ENCODE measurements at regions not wholly inside any gene's neighbourhood (a gene's known extent, or its start where the extent isn't known, plus 50 kb on each side); places are given as distances from the start of the nearest gene placed in this dataset.
A peak's percentile ranks its signal among the peaks of the same experiment; 100 is the strongest.

DNA sequence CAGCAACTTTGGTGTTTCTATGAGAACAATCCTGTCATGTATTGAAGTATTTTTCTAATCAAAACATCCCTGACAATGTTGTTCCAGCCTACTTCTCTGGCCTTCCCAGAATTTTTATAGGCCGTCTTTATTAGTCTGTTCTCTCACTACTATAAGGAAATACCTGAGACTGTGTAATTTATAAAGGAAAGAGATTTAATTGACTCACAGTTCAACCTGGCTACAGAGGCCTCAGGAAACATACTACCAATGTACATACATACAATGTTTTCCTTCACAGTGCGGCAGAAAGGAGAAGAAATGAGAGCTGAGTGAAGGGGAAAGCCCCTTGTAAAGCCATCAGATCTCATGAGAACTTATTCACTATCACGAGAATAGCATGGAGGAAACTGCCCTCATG lies 484.7 kb upstream of the PODXL start:
- H3K27me3 Mint-ChIP-seq (ENCODE audit: low read depth) = no peaks in the 10 kb centered on the region
- H3K4me1 Mint-ChIP-seq = peaks cover 11% of the 10 kb centered on the region
- H3K36me3 Mint-ChIP-seq = no peaks in the 10 kb centered on the region
- no peak overlapping the region for H3K27ac Mint-ChIP-seq
- ATAC-seq (no peak), DNase-seq (ENCODE audit: low spot score) (no peak)
- ChIA-PET POLR2A (no interaction called here), CTCF (interaction anchor here (1.3 kb wide), 1 partner anchor 8 kb away, joined by 4 read pairs; no protein-coding TSS in a partner anchor)
- no peak overlapping the region for H3K4me3 Mint-ChIP-seq
- H3K9me3 Mint-ChIP-seq = peaks cover 6% of the 10 kb centered on the region
- TF ChIP-seq CBFB (CRISPR knock-in tag; IDR thresholded peaks at IDR 0.05; ENCODE audit: low read depth) (no peak), FOXK1 (CRISPR knock-in tag; IDR thresholded peaks at IDR 0.05) (no peak), RORB (CRISPR knock-in tag; IDR thresholded peaks at IDR 0.05) (no peak), ZNF232 (CRISPR knock-in tag; IDR thresholded peaks at IDR 0.05) (no peak), NR2C2 (CRISPR knock-in tag; IDR thresholded peaks at IDR 0.05) (no peak), MYBL2 (CRISPR knock-in tag; IDR thresholded peaks at IDR 0.05) (no peak), GRHL2 (CRISPR knock-in tag; IDR thresholded peaks at IDR 0.05; ENCODE audit: insufficient replicate concordance, severe bottlenecking) (no peak)
- TF ChIP-seq, protein P1, sequence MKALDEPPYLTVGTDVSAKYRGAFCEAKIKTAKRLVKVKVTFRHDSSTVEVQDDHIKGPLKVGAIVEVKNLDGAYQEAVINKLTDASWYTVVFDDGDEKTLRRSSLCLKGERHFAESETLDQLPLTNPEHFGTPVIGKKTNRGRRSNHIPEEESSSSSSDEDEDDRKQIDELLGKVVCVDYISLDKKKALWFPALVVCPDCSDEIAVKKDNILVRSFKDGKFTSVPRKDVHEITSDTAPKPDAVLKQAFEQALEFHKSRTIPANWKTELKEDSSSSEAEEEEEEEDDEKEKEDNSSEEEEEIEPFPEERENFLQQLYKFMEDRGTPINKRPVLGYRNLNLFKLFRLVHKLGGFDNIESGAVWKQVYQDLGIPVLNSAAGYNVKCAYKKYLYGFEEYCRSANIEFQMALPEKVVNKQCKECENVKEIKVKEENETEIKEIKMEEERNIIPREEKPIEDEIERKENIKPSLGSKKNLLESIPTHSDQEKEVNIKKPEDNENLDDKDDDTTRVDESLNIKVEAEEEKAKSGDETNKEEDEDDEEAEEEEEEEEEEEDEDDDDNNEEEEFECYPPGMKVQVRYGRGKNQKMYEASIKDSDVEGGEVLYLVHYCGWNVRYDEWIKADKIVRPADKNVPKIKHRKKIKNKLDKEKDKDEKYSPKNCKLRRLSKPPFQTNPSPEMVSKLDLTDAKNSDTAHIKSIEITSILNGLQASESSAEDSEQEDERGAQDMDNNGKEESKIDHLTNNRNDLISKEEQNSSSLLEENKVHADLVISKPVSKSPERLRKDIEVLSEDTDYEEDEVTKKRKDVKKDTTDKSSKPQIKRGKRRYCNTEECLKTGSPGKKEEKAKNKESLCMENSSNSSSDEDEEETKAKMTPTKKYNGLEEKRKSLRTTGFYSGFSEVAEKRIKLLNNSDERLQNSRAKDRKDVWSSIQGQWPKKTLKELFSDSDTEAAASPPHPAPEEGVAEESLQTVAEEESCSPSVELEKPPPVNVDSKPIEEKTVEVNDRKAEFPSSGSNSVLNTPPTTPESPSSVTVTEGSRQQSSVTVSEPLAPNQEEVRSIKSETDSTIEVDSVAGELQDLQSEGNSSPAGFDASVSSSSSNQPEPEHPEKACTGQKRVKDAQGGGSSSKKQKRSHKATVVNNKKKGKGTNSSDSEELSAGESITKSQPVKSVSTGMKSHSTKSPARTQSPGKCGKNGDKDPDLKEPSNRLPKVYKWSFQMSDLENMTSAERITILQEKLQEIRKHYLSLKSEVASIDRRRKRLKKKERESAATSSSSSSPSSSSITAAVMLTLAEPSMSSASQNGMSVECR (CRISPR knock-in tag; IDR thresholded peaks at IDR 0.05; ENCODE audit: borderline replicate concordance) = no peak
- TF ChIP-seq, protein P2, sequence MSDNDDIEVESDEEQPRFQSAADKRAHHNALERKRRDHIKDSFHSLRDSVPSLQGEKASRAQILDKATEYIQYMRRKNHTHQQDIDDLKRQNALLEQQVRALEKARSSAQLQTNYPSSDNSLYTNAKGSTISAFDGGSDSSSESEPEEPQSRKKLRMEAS (CRISPR knock-in tag; IDR thresholded peaks at IDR 0.05) = no peak
- TF ChIP-seq, protein P3, sequence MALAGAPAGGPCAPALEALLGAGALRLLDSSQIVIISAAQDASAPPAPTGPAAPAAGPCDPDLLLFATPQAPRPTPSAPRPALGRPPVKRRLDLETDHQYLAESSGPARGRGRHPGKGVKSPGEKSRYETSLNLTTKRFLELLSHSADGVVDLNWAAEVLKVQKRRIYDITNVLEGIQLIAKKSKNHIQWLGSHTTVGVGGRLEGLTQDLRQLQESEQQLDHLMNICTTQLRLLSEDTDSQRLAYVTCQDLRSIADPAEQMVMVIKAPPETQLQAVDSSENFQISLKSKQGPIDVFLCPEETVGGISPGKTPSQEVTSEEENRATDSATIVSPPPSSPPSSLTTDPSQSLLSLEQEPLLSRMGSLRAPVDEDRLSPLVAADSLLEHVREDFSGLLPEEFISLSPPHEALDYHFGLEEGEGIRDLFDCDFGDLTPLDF (CRISPR knock-in tag; IDR thresholded peaks at IDR 0.05) = no peak
- TF ChIP-seq, protein P4, sequence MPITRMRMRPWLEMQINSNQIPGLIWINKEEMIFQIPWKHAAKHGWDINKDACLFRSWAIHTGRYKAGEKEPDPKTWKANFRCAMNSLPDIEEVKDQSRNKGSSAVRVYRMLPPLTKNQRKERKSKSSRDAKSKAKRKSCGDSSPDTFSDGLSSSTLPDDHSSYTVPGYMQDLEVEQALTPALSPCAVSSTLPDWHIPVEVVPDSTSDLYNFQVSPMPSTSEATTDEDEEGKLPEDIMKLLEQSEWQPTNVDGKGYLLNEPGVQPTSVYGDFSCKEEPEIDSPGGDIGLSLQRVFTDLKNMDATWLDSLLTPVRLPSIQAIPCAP (CRISPR knock-in tag; IDR thresholded peaks at IDR 0.05) = no peak
- TF ChIP-seq, protein P5, sequence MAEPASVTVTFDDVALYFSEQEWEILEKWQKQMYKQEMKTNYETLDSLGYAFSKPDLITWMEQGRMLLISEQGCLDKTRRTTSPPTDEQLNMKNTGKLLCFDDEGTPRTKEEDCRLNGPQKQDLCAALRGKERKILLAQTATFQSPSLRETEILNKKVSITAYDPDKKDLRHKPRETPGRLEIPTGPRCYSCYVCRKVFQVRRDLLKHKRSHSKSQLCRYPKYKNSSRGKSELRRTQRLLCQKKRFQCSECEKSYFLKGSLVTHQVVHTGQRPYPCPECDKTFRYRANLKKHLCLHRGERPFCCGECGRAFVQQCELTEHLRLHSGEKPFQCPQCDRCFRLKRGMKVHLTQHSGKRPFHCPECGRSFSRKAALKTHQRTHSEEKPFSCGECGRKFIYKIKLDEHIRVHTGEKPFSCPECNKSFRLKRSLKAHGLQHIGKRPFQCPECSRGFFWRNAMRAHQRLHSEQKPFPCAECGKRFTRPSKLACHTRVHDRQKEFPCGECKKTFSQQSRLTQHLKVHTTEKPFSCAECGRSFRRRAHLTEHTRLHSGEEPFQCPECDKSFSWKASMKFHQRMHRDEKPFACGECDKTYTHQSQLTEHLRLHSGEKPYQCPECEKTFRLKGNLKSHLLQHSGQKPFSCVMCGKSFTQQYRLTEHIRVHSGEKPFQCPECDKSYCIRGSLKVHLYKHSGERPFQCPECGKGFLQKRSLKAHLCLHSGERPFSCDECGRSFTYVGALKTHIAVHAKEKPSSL (CRISPR knock-in tag; conservative IDR thresholded peaks at IDR 0.05) = no peak

DNA sequence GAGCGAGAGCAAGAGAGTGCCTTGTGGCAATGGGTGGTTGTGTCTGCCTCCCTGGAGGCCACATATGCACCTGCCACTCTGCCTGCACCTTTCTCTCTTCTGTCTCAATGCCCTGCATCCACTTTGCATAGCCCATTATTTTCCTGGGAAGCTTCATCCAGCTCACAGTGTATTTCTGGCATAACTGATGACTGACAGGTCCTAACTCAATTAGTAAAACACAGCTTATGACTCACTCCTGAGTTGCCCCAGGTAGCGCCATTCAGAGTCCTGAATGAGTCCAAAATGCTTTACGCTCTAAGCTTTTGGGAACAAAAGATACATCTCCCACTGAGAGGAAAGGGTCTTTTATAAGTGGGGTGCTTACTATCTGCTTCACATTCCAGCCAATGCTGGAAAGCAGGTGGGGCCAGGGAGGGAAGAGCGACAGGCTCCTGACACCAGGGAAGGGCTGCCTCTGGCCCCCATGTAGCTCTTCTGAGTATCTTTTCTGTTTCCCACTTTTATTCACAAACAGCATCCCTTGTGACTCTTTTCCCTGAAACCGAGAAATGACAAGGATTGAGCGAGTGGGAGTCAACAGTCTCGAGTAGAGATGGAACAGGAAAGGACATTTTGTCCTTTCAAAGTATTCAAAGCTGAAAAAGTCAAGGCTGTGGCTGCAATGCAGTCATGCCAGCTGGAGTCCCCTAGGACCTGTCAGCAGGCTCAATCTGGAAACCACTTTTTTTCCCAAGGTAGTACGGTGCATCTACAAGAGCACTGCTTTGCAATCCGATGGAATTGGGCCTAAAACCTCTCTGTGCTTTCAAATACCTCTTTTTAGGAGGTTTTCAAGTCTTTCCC lies 479.3 kb upstream of the PODXL start:
- CTCF ChIA-PET = interaction anchor here (1.1 to 2.3 kb wide), 4 partner anchors 14 to 346 kb away, joined by 4 to 8 read pairs (median 4); no protein-coding TSS in a partner anchor
- H3K27me3 Mint-ChIP-seq (ENCODE audit: low read depth) = no peaks in the 10 kb centered on the region
- no peak overlapping the region for H3K4me3 Mint-ChIP-seq
- H3K36me3 Mint-ChIP-seq = no peaks in the 10 kb centered on the region
- no peak for TF ChIP-seq ZNF138 (CRISPR knock-in tag; conservative IDR thresholded peaks at IDR 0.05)
- ATAC-seq (peak; percentile 50; the same call in 1 of the 2 replicates), DNase-seq (ENCODE audit: low spot score) (no peak)
- no peak overlapping the region for H3K27ac Mint-ChIP-seq
- H3K4me1 Mint-ChIP-seq = peaks cover 18% of the 10 kb centered on the region
- POLR2A ChIA-PET = no interaction called here
- H3K9me3 Mint-ChIP-seq = peaks cover 3% of the 10 kb centered on the region; the same call in 1 of the 2 replicates
